HL-60 (cell line): ENCODE measurements at regions not wholly inside any gene's neighbourhood (a gene's known extent, or its start where the extent isn't known, plus 50 kb on each side); places are given as distances from the start of the nearest gene placed in this dataset.

ENCODE experiments used
- DNase-seq, 2 experiments: peaks; one replicate each; pipeline ENCODE4 v3.0.0-alpha.2; 2010 to 2020; ENCODE audit warnings: low read depth in 1 of 2, low spot score in 1 of 2
- H3K27ac ChIP-seq: fragments of 250-450 bp; sonication (Bioruptor Pico); replicated peaks from 2 replicates; pipeline ENCODE4 v1.5.1; 2020; ENCODE audit warnings: mild to moderate bottlenecking, moderate library complexity
- H3K27me3 ChIP-seq: fragments of 250-450 bp; sonication (Bioruptor Pico); 2 replicates; pipeline ENCODE4 v1.5.1; 2021; ENCODE audit warnings: mild to moderate bottlenecking, moderate library complexity; ENCODE audit not compliant: insufficient read depth, poor library complexity, severe bottlenecking
- H3K4me3 ChIP-seq: replicated peaks from 2 replicates; pipeline ENCODE4 v1.5.1; 2011; ENCODE audit warnings: mild to moderate bottlenecking, control low read depth, low read length; ENCODE audit not compliant: insufficient read depth
- CTCF ChIP-seq: IDR thresholded peaks from one replicate; pipeline ENCODE4 v1.5.1; 2011; ENCODE audit warnings: low read length, control low read depth, inconsistent platforms; ENCODE audit not compliant: insufficient read depth
- GABPA ChIP-seq: IDR thresholded peaks from 2 replicates; pipeline ENCODE4 v1.6.1; 2012; ENCODE audit warnings: low read depth
- POLR2AphosphoS5 ChIP-seq: IDR thresholded peaks from 2 replicates; pipeline ENCODE4 v1.6.1; 2012; ENCODE audit warnings: low read depth
- SPI1 ChIP-seq: IDR thresholded peaks from 2 replicates; pipeline ENCODE4 v1.6.1; 2012; ENCODE audit warnings: low read depth, mild to moderate bottlenecking, borderline replicate concordance
- TF ChIP-seq, protein P1 (sequence below): IDR thresholded peaks from 2 replicates; pipeline ENCODE4 v1.6.1; 2012; ENCODE audit warnings: low read depth; ENCODE audit not compliant: insufficient replicate concordance

- H3K27ac ChIP-seq: no peak overlapping the region
- no peak for TF ChIP-seq POLR2AphosphoS5
- no peak for TF ChIP-seq GABPA
- TF ChIP-seq, protein P1, sequence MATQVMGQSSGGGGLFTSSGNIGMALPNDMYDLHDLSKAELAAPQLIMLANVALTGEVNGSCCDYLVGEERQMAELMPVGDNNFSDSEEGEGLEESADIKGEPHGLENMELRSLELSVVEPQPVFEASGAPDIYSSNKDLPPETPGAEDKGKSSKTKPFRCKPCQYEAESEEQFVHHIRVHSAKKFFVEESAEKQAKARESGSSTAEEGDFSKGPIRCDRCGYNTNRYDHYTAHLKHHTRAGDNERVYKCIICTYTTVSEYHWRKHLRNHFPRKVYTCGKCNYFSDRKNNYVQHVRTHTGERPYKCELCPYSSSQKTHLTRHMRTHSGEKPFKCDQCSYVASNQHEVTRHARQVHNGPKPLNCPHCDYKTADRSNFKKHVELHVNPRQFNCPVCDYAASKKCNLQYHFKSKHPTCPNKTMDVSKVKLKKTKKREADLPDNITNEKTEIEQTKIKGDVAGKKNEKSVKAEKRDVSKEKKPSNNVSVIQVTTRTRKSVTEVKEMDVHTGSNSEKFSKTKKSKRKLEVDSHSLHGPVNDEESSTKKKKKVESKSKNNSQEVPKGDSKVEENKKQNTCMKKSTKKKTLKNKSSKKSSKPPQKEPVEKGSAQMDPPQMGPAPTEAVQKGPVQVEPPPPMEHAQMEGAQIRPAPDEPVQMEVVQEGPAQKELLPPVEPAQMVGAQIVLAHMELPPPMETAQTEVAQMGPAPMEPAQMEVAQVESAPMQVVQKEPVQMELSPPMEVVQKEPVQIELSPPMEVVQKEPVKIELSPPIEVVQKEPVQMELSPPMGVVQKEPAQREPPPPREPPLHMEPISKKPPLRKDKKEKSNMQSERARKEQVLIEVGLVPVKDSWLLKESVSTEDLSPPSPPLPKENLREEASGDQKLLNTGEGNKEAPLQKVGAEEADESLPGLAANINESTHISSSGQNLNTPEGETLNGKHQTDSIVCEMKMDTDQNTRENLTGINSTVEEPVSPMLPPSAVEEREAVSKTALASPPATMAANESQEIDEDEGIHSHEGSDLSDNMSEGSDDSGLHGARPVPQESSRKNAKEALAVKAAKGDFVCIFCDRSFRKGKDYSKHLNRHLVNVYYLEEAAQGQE: no peak
- TF ChIP-seq CTCF: no peak
- no peak for TF ChIP-seq SPI1
- no peak for DNase-seq
Measured at GRCh38 chr5:125521289-125521688, 774.9 kb upstream of the ZNF608 start.

GRCh38 chr5:125525356-125525755, 778.9 kb upstream of the ZNF608 start:
- H3K27ac ChIP-seq: no peak overlapping the region
- no peak overlapping the region for H3K4me3 ChIP-seq
- DNase-seq: no peak
- no peaks in the 10 kb centered on the region for H3K27me3 ChIP-seq
- TF ChIP-seq GABPA: no peak
- TF ChIP-seq SPI1: no peak
- TF ChIP-seq, protein P1: no peak
- TF ChIP-seq CTCF: no peak
- TF ChIP-seq POLR2AphosphoS5: no peak

More at GRCh38 chr5:125521289-125521688, 774.9 kb upstream of the ZNF608 start:
- Histone ChIP-seq H3K4me3 (no peak overlapping the region), H3K27me3 (no peaks in the 10 kb centered on the region)

- H3K27me3 ChIP-seq: no peaks in the 10 kb centered on the region
- H3K4me3 ChIP-seq: no peak overlapping the region
- H3K27ac ChIP-seq: no peak overlapping the region
- no peak for DNase-seq
- TF ChIP-seq POLR2AphosphoS5: no peak
- TF ChIP-seq CTCF: no peak
- TF ChIP-seq, protein P1: no peak
- no peak for TF ChIP-seq SPI1
- no peak for TF ChIP-seq GABPA
Measured at GRCh38 chr5:125526966-125527365, 780.5 kb upstream of the ZNF608 start.
